ENCODE measurements at regions not wholly inside any gene's neighbourhood (a gene's known extent, or its start where the extent isn't known, plus 50 kb on each side); places are given as distances from the start of the nearest gene placed in this dataset.
"Not testable (repeated sequence)": the region's sequence is repeated elsewhere in the genome, so short reads cannot be mapped to it uniquely, and the experiment has no call there.

DNA sequence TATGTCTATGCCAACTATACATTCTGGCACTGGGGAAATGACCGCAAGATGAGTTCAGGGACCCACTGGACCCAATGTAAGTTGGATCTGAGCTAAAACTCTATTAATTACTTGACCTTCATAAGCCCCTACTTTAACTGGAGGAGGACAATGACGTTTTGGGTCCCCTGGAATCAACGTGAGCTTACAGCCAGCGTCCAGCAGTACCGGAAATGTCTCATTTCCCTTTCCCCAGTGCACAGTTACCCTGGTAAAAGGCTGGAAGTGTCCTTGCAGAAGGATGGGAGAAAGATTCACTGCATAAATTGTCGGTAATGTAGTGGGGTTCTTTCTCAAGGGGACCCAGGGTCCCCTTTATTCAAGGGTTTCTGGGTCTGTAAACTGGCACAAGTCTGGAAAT is 1297.6 kb upstream of the ACVR2A start:
- TF ChIP-seq, protein P1, sequence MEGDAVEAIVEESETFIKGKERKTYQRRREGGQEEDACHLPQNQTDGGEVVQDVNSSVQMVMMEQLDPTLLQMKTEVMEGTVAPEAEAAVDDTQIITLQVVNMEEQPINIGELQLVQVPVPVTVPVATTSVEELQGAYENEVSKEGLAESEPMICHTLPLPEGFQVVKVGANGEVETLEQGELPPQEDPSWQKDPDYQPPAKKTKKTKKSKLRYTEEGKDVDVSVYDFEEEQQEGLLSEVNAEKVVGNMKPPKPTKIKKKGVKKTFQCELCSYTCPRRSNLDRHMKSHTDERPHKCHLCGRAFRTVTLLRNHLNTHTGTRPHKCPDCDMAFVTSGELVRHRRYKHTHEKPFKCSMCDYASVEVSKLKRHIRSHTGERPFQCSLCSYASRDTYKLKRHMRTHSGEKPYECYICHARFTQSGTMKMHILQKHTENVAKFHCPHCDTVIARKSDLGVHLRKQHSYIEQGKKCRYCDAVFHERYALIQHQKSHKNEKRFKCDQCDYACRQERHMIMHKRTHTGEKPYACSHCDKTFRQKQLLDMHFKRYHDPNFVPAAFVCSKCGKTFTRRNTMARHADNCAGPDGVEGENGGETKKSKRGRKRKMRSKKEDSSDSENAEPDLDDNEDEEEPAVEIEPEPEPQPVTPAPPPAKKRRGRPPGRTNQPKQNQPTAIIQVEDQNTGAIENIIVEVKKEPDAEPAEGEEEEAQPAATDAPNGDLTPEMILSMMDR (IDR thresholded peaks at IDR 0.05; ENCODE audit: insufficient read depth, low read length, severe bottlenecking) = no peak
- H3K27me3 ChIP-seq (ENCODE audit: control insufficient read depth, insufficient read depth, low read length) = no peaks in the 10 kb centered on the region
- no peak overlapping the region for H3K4me3 ChIP-seq (ENCODE audit: low read depth, low read length)
- FAIRE-seq (no peak), DNase-seq (ENCODE audit: low read depth) (no peak)
- no peaks in the 10 kb centered on the region for H3K36me3 ChIP-seq (ENCODE audit: control insufficient read depth, insufficient read depth, low read length)

- TF ChIP-seq, protein P1 (IDR thresholded peaks at IDR 0.05; ENCODE audit: insufficient read depth, low read length, severe bottlenecking) = no peak
These were observed 1300.1 kb upstream of the ACVR2A start for GRCh38 chr2:146544701-146545100.

DNA sequence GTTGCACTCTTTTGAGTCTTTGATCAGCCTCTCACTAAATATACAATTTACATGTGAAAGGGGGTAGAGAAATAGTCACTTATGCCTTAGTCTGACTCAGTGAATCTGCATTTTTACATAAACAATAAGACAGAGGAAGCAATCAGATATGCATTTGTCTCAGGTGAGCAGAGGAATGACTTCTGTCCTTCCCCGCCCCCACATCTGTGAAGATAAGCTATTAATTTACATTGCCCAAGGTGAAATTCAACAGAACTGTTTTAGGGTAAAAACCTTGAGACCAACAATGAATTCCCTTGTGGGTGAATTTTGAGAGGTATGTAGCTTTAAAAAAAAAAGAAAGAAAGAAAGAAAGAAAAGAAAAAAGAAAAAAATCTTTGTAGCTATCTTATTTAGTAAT is 1302.9 kb upstream of the ACVR2A start:
- no peak overlapping the region for H3K4me3 ChIP-seq (ENCODE audit: low read depth, low read length)
- DNase-seq (ENCODE audit: low read depth) = no peak
- no peaks in the 10 kb centered on the region for H3K27me3 ChIP-seq (ENCODE audit: control insufficient read depth, insufficient read depth, low read length)
- FAIRE-seq = no peak
- TF ChIP-seq, protein P1 (IDR thresholded peaks at IDR 0.05; ENCODE audit: insufficient read depth, low read length, severe bottlenecking) = no peak
- H3K36me3 ChIP-seq (ENCODE audit: control insufficient read depth, insufficient read depth, low read length) = no peaks in the 10 kb centered on the region

More at GRCh38 chr2:146544701-146545100, 1300.1 kb upstream of the ACVR2A start:
- DNase-seq (ENCODE audit: low read depth) = no peak
- Histone ChIP-seq H3K27me3 (ENCODE audit: control insufficient read depth, insufficient read depth, low read length) (no peaks in the 10 kb centered on the region), H3K36me3 (ENCODE audit: control insufficient read depth, insufficient read depth, low read length) (no peaks in the 10 kb centered on the region), H3K4me3 (ENCODE audit: low read depth, low read length) (no peak overlapping the region)
- FAIRE-seq = peak; percentile 47

GRCh38 chr2:146540271-146540932 is 1304.4 kb upstream of the ACVR2A start:
- H3K4me3 ChIP-seq (ENCODE audit: low read depth, low read length) = no peak overlapping the region
- no peaks in the 10 kb centered on the region for H3K36me3 ChIP-seq (ENCODE audit: control insufficient read depth, insufficient read depth, low read length)
- no peaks in the 10 kb centered on the region for H3K27me3 ChIP-seq (ENCODE audit: control insufficient read depth, insufficient read depth, low read length)
- FAIRE-seq (no peak), DNase-seq (ENCODE audit: low read depth) (no peak)
- TF ChIP-seq, protein P1 (IDR thresholded peaks at IDR 0.05; ENCODE audit: insufficient read depth, low read length, severe bottlenecking) = no peak

- FAIRE-seq; H3K36me3 ChIP-seq (ENCODE audit: control insufficient read depth, insufficient read depth, low read length); H3K4me3 ChIP-seq (ENCODE audit: low read depth, low read length); H3K27me3 ChIP-seq (ENCODE audit: control insufficient read depth, insufficient read depth, low read length); DNase-seq (ENCODE audit: low read depth): not testable (repeated sequence)
These were observed 1305.1 kb upstream of the ACVR2A start for GRCh38 chr2:146539739-146540138.

DNA sequence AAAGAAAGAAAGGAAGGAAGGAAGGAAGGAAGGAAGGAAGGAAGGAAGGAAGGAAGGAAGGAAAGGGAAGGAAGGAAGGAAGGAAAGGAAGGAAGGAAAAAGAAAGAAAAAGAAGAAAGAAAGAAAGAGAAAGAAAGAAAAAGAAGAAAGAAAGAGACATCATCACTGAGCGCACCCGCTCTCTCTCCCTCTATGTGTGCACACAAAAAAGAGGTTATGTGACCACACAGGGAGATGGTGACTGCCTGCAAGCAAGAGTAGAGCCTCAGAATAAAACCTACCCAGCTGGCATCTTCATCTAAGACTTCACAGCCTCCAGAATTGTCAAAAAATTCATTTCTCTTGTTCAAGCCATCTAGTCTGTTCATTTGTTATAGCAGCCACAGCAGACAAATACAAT is 1307.4 kb upstream of the ACVR2A start:
- no peak overlapping the region for H3K4me3 ChIP-seq (ENCODE audit: low read depth, low read length)
- H3K27me3 ChIP-seq (ENCODE audit: control insufficient read depth, insufficient read depth, low read length) = no peaks in the 10 kb centered on the region
- TF ChIP-seq, protein P1 (IDR thresholded peaks at IDR 0.05; ENCODE audit: insufficient read depth, low read length, severe bottlenecking) = no peak
- no peak for FAIRE-seq
- H3K36me3 ChIP-seq (ENCODE audit: control insufficient read depth, insufficient read depth, low read length) = no peaks in the 10 kb centered on the region
- DNase-seq (ENCODE audit: low read depth) = no peak

Data from bronchial epithelial cell (primary cell).